ENCODE measurements at regions not wholly inside any gene's neighbourhood (a gene's known extent, or its start where the extent isn't known, plus 50 kb on each side); places are given as distances from the start of the nearest gene placed in this dataset.

DNA sequence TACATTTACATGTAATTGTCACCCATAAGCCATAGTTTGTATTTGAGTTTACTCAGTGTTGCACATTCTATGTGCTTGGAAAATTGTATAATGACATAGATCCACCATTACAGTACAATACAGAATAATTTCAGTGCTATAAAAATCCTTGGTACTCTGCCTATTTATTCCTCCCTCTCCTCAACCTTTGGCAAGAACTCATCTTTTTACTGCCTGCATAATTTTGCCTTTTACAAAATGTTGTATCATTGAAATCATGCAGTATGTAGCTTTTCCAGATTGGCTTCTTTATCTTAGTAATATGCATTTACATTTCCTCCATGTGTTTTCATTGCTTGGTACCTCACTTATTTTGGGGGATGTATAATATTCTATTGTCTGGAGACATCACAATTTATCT, 786.9 kb upstream of the SEMA6D start:
- Histone ChIP-seq H3K27me3 (replicated peaks; ENCODE audit: control insufficient read depth, insufficient read depth, low read length, poor library complexity, severe bottlenecking) (no peaks in the 10 kb centered on the region), H3K4me1 (ENCODE audit: control insufficient read depth, insufficient read depth, low read length, poor library complexity, severe bottlenecking) (no peaks in the 10 kb centered on the region), H3K4me3 (ENCODE audit: insufficient read depth, low read depth, low read length, poor library complexity, severe bottlenecking) (no peak overlapping the region), H3K36me3 (ENCODE audit: control insufficient read depth, insufficient read depth, low read length) (no peaks in the 10 kb centered on the region), H3K27ac (ENCODE audit: insufficient read depth, low read length, poor library complexity, severe bottlenecking) (no peak overlapping the region), H3K9me3 (ENCODE audit: control insufficient read depth, low read length) (no peaks in the 10 kb centered on the region)
- DNase-seq = no peak

DNA sequence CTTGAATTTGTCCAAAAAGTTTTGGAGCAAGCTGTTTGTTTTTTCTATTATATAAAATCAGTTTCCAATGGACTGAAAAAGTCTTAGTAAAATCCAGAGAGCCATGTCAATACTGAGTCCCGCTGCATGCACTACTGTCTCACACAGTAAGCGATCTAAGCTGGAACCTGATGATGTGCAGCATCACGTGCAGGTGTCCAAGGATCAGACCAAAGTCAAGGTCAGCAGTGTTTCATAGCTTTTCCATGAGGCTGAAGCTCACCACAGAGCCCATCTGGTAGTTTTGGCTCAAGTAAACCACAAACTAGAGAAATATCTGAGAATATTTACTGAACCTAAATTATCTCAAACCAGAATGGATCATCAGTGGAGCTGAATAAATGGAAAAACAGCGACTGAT, 784.0 kb upstream of the SEMA6D start:
- H3K27ac ChIP-seq (ENCODE audit: insufficient read depth, low read length, poor library complexity, severe bottlenecking) = no peak overlapping the region
- no peaks in the 10 kb centered on the region for H3K4me1 ChIP-seq (ENCODE audit: control insufficient read depth, insufficient read depth, low read length, poor library complexity, severe bottlenecking)
- DNase-seq = no peak

DNA sequence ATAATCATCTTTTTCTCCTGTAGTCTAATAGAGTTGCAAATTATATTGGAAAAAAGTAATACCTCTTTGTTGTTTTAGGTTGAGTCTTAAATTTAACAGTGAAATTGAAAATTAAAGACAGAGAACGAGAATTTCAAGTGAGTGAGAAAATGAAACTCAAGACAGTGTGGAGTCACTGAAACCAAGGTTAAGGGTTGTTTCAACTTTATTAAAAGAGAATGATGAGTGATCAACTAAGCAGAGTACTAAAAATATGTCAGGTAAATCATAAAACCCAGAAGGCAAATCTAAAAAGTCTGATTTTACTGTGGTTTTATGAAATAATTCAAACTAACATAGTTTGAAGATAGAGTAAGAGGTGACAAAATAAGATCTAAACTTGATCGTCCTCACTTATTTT, 782.5 kb upstream of the SEMA6D start:
- DNase-seq = no peak
- Histone ChIP-seq H3K4me1 (ENCODE audit: control insufficient read depth, insufficient read depth, low read length, poor library complexity, severe bottlenecking) (no peaks in the 10 kb centered on the region), H3K36me3 (ENCODE audit: control insufficient read depth, insufficient read depth, low read length) (no peaks in the 10 kb centered on the region), H3K9me3 (ENCODE audit: control insufficient read depth, low read length) (no peaks in the 10 kb centered on the region), H3K27ac (ENCODE audit: insufficient read depth, low read length, poor library complexity, severe bottlenecking) (no peak overlapping the region), H3K27me3 (replicated peaks; ENCODE audit: control insufficient read depth, insufficient read depth, low read length, poor library complexity, severe bottlenecking) (no peaks in the 10 kb centered on the region), H3K4me3 (ENCODE audit: insufficient read depth, low read depth, low read length, poor library complexity, severe bottlenecking) (no peak overlapping the region)

More for the DNA sequence above, 784.0 kb upstream of the SEMA6D start:
- Histone ChIP-seq H3K36me3 (ENCODE audit: control insufficient read depth, insufficient read depth, low read length) (no peaks in the 10 kb centered on the region), H3K27me3 (replicated peaks; ENCODE audit: control insufficient read depth, insufficient read depth, low read length, poor library complexity, severe bottlenecking) (no peaks in the 10 kb centered on the region), H3K9me3 (ENCODE audit: control insufficient read depth, low read length) (no peaks in the 10 kb centered on the region), H3K4me3 (ENCODE audit: insufficient read depth, low read depth, low read length, poor library complexity, severe bottlenecking) (no peak overlapping the region)

DNA sequence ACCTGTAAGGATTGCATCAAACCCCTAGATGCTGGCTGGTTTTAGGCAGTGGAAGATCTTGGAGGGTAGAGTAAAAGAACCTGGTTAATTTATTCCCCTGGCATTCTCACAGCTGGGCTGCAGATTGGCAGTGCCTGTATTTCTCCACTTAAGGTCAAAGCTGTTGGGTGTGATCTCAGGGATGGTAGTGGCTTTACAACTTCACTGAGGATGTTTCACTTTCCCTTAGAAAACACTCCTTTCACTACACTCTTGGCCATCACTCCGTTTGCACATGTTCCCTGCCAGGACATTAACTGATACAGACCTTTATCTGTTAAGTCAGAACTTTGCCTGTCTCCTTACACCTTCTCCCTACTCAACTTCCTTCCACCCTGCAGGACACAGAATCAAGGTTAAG, 779.1 kb upstream of the SEMA6D start:
- no peaks in the 10 kb centered on the region for H3K36me3 ChIP-seq (ENCODE audit: control insufficient read depth, insufficient read depth, low read length)
- H3K9me3 ChIP-seq (ENCODE audit: control insufficient read depth, low read length) = no peaks in the 10 kb centered on the region
- no peak for DNase-seq

DNA sequence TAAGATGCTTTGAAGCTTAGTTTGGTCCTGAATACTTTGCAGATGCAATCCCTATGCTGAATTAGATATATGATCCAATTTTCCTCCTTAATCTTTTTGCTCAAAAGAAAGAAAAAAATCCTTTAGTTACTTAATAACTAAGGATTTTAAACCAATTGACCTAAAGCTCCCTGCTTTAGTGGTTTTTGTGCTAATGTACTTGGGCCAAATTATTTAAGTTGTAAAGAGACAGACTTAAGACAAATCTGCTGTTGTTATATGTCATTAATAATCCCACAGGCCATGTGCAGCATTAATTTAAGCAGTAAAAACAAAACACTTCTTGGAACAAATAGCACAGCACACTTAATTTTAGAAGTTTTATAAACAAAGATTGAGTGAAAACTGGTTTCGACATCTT, 776.1 kb upstream of the SEMA6D start:
- H3K27me3 ChIP-seq (replicated peaks; ENCODE audit: control insufficient read depth, insufficient read depth, low read length, poor library complexity, severe bottlenecking) = no peaks in the 10 kb centered on the region

More for the DNA sequence above, 779.1 kb upstream of the SEMA6D start:
- Histone ChIP-seq H3K27me3 (replicated peaks; ENCODE audit: control insufficient read depth, insufficient read depth, low read length, poor library complexity, severe bottlenecking) (no peaks in the 10 kb centered on the region), H3K4me1 (ENCODE audit: control insufficient read depth, insufficient read depth, low read length, poor library complexity, severe bottlenecking) (no peaks in the 10 kb centered on the region), H3K4me3 (ENCODE audit: insufficient read depth, low read depth, low read length, poor library complexity, severe bottlenecking) (no peak overlapping the region), H3K27ac (ENCODE audit: insufficient read depth, low read length, poor library complexity, severe bottlenecking) (no peak overlapping the region)

DNA sequence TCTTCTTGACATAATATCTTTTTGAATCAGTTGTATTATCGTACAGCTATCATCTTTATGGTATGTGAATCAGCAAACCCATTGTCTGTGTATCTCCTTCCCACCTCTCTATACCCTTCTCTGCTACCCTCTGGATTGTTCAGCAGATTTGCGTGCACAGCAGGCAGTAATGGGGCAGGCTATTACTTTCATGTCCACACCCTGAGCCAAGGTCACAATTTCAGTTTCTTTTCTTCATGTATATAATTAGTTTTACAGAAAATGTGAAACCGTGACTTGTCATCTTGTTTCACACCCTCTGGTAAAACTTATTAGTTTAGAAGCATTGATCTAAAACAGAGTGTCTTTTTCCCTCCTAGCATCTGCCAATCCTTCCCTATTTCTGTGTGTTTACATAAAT, 770.4 kb upstream of the SEMA6D start:
- DNase-seq = no peak
- Histone ChIP-seq H3K27me3 (replicated peaks; ENCODE audit: control insufficient read depth, insufficient read depth, low read length, poor library complexity, severe bottlenecking) (no peaks in the 10 kb centered on the region), H3K4me3 (ENCODE audit: insufficient read depth, low read depth, low read length, poor library complexity, severe bottlenecking) (no peak overlapping the region), H3K27ac (ENCODE audit: insufficient read depth, low read length, poor library complexity, severe bottlenecking) (no peak overlapping the region), H3K4me1 (ENCODE audit: control insufficient read depth, insufficient read depth, low read length, poor library complexity, severe bottlenecking) (no peaks in the 10 kb centered on the region), H3K9me3 (ENCODE audit: control insufficient read depth, low read length) (no peaks in the 10 kb centered on the region), H3K36me3 (ENCODE audit: control insufficient read depth, insufficient read depth, low read length) (no peaks in the 10 kb centered on the region)

More for the DNA sequence above, 776.1 kb upstream of the SEMA6D start:
- Histone ChIP-seq H3K4me3 (ENCODE audit: insufficient read depth, low read depth, low read length, poor library complexity, severe bottlenecking) (no peak overlapping the region), H3K9me3 (ENCODE audit: control insufficient read depth, low read length) (no peaks in the 10 kb centered on the region), H3K4me1 (ENCODE audit: control insufficient read depth, insufficient read depth, low read length, poor library complexity, severe bottlenecking) (no peaks in the 10 kb centered on the region), H3K27ac (ENCODE audit: insufficient read depth, low read length, poor library complexity, severe bottlenecking) (no peak overlapping the region), H3K36me3 (ENCODE audit: control insufficient read depth, insufficient read depth, low read length) (no peaks in the 10 kb centered on the region)
- DNase-seq = no peak

DNA sequence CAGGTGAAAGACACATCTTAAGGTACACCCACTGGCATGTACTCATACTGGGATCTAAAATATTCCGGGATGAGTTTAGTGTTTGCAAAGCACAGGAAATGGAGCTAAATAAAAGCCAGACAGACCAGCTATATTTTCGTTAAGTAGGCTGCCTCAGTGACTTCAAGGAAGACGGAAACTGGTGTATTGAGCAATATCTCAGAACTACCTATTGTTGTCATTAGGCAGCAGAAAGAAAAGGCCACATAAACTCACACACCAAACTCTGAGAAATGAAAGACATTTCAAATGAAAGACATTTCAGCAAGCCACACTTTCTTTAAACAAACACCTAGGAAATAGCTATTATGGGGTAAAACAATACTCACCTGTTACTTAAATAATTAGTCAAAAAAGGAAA, 761.7 kb upstream of the SEMA6D start:
- no peaks in the 10 kb centered on the region for H3K36me3 ChIP-seq (ENCODE audit: control insufficient read depth, insufficient read depth, low read length)
- no peak overlapping the region for H3K4me3 ChIP-seq (ENCODE audit: insufficient read depth, low read depth, low read length, poor library complexity, severe bottlenecking)
- H3K9me3 ChIP-seq (ENCODE audit: control insufficient read depth, low read length) = no peaks in the 10 kb centered on the region
- no peaks in the 10 kb centered on the region for H3K27me3 ChIP-seq (replicated peaks; ENCODE audit: control insufficient read depth, insufficient read depth, low read length, poor library complexity, severe bottlenecking)
- no peak for DNase-seq
- H3K27ac ChIP-seq (ENCODE audit: insufficient read depth, low read length, poor library complexity, severe bottlenecking) = no peak overlapping the region
- H3K4me1 ChIP-seq (ENCODE audit: control insufficient read depth, insufficient read depth, low read length, poor library complexity, severe bottlenecking) = no peaks in the 10 kb centered on the region

DNA sequence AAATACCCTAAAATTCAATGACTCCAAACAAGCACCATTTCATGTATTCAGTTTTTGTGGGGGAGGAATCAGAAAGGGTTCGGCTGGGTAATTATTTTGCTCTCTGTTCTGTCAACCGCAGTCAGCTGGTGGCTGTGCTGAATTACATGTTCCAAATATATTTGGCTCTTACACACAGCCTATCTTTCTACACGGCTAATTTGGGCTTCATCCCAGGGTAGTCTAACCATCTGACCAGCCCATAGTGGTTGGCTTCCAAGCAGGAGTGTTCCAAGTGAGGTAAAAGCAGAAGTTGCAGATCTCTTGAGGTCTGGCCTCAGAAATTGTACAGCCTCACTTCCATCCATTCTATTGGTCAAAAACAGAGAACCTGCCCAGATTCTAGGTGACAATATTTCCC, 760.8 kb upstream of the SEMA6D start:
- Histone ChIP-seq H3K4me3 (ENCODE audit: insufficient read depth, low read depth, low read length, poor library complexity, severe bottlenecking) (no peak overlapping the region), H3K4me1 (ENCODE audit: control insufficient read depth, insufficient read depth, low read length, poor library complexity, severe bottlenecking) (no peaks in the 10 kb centered on the region), H3K9me3 (ENCODE audit: control insufficient read depth, low read length) (no peaks in the 10 kb centered on the region), H3K27ac (ENCODE audit: insufficient read depth, low read length, poor library complexity, severe bottlenecking) (no peak overlapping the region), H3K36me3 (ENCODE audit: control insufficient read depth, insufficient read depth, low read length) (no peaks in the 10 kb centered on the region), H3K27me3 (replicated peaks; ENCODE audit: control insufficient read depth, insufficient read depth, low read length, poor library complexity, severe bottlenecking) (no peaks in the 10 kb centered on the region)
- DNase-seq = no peak

DNA sequence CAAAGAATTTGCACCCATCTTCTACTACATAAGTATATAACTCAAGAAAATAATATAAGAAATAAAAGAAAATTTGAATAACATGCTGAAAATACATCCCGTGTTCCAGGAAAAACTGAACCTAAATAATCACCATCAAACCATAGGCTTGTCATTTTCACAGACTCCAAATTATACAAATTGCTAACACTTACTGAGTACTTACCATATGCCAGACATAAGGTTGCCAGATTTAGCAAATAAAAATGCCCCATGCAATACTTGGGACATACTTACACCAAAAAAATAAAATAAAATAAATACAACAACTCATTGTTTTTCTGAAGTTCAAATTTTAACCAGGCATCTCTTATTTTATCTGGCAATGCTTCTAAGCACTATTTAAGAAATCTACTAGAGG, 760.4 kb upstream of the SEMA6D start:
- Histone ChIP-seq H3K4me3 (ENCODE audit: insufficient read depth, low read depth, low read length, poor library complexity, severe bottlenecking) (no peak overlapping the region), H3K4me1 (ENCODE audit: control insufficient read depth, insufficient read depth, low read length, poor library complexity, severe bottlenecking) (no peaks in the 10 kb centered on the region), H3K9me3 (ENCODE audit: control insufficient read depth, low read length) (no peaks in the 10 kb centered on the region)

DNA sequence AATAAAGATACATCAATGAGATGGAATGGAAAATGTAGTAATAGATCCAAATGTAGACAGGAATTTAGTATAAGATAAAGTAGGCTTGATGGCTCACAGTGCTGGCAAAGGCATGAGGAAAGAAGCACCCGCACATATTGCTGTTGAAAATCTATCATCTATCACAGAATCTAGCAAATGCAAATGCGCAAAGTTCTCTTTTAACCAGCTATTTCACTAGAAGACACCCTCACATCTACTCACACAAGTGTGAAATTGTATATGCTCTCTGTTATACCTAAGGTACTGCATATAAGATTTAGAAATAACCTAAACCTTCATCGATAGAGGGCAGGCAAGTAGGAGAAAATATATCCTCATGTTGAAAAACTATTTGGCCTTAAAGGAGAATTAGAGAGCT, 756.7 kb upstream of the SEMA6D start:
- no peaks in the 10 kb centered on the region for H3K4me1 ChIP-seq (ENCODE audit: control insufficient read depth, insufficient read depth, low read length, poor library complexity, severe bottlenecking)
- H3K4me3 ChIP-seq (ENCODE audit: insufficient read depth, low read depth, low read length, poor library complexity, severe bottlenecking) = no peak overlapping the region
- no peak overlapping the region for H3K27ac ChIP-seq (ENCODE audit: insufficient read depth, low read length, poor library complexity, severe bottlenecking)
- no peaks in the 10 kb centered on the region for H3K36me3 ChIP-seq (ENCODE audit: control insufficient read depth, insufficient read depth, low read length)
- no peak for DNase-seq
- H3K9me3 ChIP-seq (ENCODE audit: control insufficient read depth, low read length) = no peaks in the 10 kb centered on the region
- no peaks in the 10 kb centered on the region for H3K27me3 ChIP-seq (replicated peaks; ENCODE audit: control insufficient read depth, insufficient read depth, low read length, poor library complexity, severe bottlenecking)

More for the DNA sequence above, 760.4 kb upstream of the SEMA6D start:
- DNase-seq = no peak
- Histone ChIP-seq H3K27ac (ENCODE audit: insufficient read depth, low read length, poor library complexity, severe bottlenecking) (no peak overlapping the region), H3K36me3 (ENCODE audit: control insufficient read depth, insufficient read depth, low read length) (no peaks in the 10 kb centered on the region), H3K27me3 (replicated peaks; ENCODE audit: control insufficient read depth, insufficient read depth, low read length, poor library complexity, severe bottlenecking) (no peaks in the 10 kb centered on the region)

DNA sequence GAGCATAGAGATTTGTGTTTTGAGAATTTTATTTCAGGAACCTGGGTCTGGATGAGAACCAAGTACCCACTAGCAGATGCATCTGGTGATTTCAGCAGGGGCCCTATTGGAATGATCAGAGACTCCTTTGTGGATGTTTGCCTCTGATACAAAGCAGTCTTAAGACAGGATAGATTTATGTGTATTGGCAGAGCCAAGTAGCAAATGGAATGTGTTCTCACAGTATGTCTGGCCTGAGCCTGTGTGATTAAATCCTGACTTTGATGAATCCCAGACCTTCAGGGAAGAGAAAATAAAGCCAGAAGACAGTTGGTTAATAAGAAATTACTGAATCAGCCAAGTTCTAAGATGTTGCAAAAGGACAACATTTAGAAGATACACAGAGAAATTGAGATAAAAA, 755.5 kb upstream of the SEMA6D start:
- H3K4me1 ChIP-seq (ENCODE audit: control insufficient read depth, insufficient read depth, low read length, poor library complexity, severe bottlenecking) = no peaks in the 10 kb centered on the region
- H3K27me3 ChIP-seq (replicated peaks; ENCODE audit: control insufficient read depth, insufficient read depth, low read length, poor library complexity, severe bottlenecking) = no peaks in the 10 kb centered on the region
- H3K27ac ChIP-seq (ENCODE audit: insufficient read depth, low read length, poor library complexity, severe bottlenecking) = no peak overlapping the region
- DNase-seq = no peak
- H3K36me3 ChIP-seq (ENCODE audit: control insufficient read depth, insufficient read depth, low read length) = no peaks in the 10 kb centered on the region
- H3K4me3 ChIP-seq (ENCODE audit: insufficient read depth, low read depth, low read length, poor library complexity, severe bottlenecking) = no peak overlapping the region
- H3K9me3 ChIP-seq (ENCODE audit: control insufficient read depth, low read length) = no peaks in the 10 kb centered on the region
